HG03469 (cell line): ENCODE measurements at regions not wholly inside any gene's neighbourhood (a gene's known extent, or its start where the extent isn't known, plus 50 kb on each side); places are given as distances from the start of the nearest gene placed in this dataset.

Experiments used
- ATAC-seq: cut with Tn5 transposase; IDR thresholded peaks from one replicate; pipeline ENCODE4 v1.9.1; 2021; ENCODE audit warnings: mild to moderate bottlenecking, moderate library complexity, moderate number of reproducible peaks; ENCODE audit not compliant: unreplicated experiment

GRCh38 chr2:23235736-23236135 lies 149.2 kb upstream of the KLHL29 start:
- ATAC-seq: no peak

GRCh38 chr2:23237147-23237546 lies 147.8 kb upstream of the KLHL29 start:
- ATAC-seq: no peak

- ATAC-seq: no peak
These were observed 146.8 kb upstream of the KLHL29 start for GRCh38 chr2:23238011-23238657.

GRCh38 chr2:23239374-23239773 lies 145.6 kb upstream of the KLHL29 start:
- no peak for ATAC-seq

- no peak for ATAC-seq
These were observed 143.9 kb upstream of the KLHL29 start for GRCh38 chr2:23241121-23241520.

- no peak for ATAC-seq
These were observed 143.3 kb upstream of the KLHL29 start for GRCh38 chr2:23241611-23242245.

GRCh38 chr2:23243073-23243659 lies 141.8 kb upstream of the KLHL29 start:
- ATAC-seq: no peak

GRCh38 chr2:23244617-23245016 lies 140.4 kb upstream of the KLHL29 start:
- no peak for ATAC-seq

GRCh38 chr2:23246992-23247683 lies 137.8 kb upstream of the KLHL29 start:
- no peak for ATAC-seq

GRCh38 chr2:23248667-23249066 lies 136.3 kb upstream of the KLHL29 start:
- no peak for ATAC-seq

GRCh38 chr2:23249348-23249747 lies 135.6 kb upstream of the KLHL29 start:
- ATAC-seq: no peak

GRCh38 chr2:23250371-23250770 lies 134.6 kb upstream of the KLHL29 start:
- ATAC-seq: no peak

- ATAC-seq: no peak
These were observed 128.3 kb upstream of the KLHL29 start for GRCh38 chr2:23256643-23257042.

- no peak for ATAC-seq
These were observed 124.4 kb upstream of the KLHL29 start for GRCh38 chr2:23260621-23261020.

- ATAC-seq: no peak
These were observed 116.3 kb upstream of the KLHL29 start for GRCh38 chr2:23268467-23269263.

GRCh38 chr2:23269747-23270146 lies 115.2 kb upstream of the KLHL29 start:
- ATAC-seq: no peak

- no peak for ATAC-seq
These were observed 114.2 kb upstream of the KLHL29 start for GRCh38 chr2:23270810-23271209.

- no peak for ATAC-seq
These were observed 113.7 kb upstream of the KLHL29 start for GRCh38 chr2:23271230-23271629.

GRCh38 chr2:23273786-23274185 lies 111.2 kb upstream of the KLHL29 start:
- no peak for ATAC-seq

GRCh38 chr2:23280401-23280800 lies 104.6 kb upstream of the KLHL29 start:
- ATAC-seq: no peak

GRCh38 chr2:23283653-23284052 lies 101.3 kb upstream of the KLHL29 start:
- ATAC-seq: no peak
